Stimulated activated CD4-positive, alpha-beta T cell treated with anti-CD3 and anti-CD28 coated beads, Interleukin-4, amount 100 ng/mL, for 4 hours (primary cell): ENCODE measurements at regions not wholly inside any gene's neighbourhood (a gene's known extent, or its start where the extent isn't known, plus 50 kb on each side); places are given as distances from the start of the nearest gene placed in this dataset.
"Not testable (repeated sequence)": the region's sequence is repeated elsewhere in the genome, so short reads cannot be mapped to it uniquely, and the experiment has no call there.

ENCODE experiments used
- DNase-seq, 2 experiments: peaks; one replicate each; pipeline ENCODE4 v3.0.0-alpha.2; 2020

DNA sequence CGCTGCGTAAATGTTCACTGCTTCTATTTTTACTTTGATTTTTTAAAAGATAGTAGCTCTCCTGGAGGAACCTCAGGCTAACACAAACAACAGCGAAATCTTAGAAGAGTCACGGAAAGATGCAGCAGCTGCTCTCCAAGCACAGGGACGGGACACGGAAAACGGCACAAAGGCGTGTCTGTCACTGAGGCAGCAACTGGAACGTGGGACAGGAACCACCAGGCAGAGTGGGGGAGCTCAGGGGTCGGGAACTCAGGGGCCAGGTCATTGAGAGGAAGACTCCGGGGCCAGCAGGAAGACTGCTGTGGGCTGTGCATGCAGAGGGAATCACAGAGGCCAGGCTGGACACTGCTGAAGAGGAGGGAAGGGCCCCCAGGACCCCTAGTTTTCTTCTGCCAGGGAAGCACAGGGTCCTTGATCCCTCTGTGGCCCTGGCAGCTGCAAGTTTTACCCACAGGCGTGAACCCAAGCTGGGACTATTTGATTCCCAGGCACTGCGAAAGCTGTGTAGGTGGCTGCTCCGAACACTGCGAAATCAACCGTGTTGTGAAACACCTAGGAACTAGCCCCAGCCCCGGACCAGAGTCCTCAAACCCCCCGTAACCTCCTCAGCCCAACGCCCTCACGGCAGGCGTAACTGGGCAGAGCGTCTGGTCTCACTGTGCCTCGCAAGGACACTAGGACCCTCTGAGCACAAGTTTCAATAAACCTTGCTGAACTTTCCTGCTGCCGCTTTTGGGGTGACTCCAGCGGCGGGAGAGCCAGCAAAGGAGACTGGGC lies 263.0 kb downstream of the EIPR1 start:
- DNase-seq = no peak

DNA sequence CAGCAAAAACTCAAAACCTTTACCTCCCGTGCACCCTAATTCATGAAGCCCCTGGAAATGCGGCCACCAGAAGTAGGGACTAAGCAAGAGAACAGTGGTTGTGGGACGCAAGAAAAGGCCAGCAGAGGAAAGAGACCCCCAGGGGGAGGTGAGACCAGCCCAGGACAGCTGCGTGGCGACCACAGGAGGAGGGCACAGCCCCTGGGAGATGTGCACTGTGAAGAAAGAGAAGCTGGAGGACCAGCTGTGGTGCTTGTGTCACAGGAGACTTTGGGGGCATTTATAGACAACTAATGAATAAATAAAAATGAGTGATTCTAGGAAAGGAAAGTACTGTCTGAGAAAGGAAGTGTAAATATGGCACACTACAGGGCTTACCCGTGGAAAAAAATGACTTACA lies 263.8 kb downstream of the EIPR1 start:
- DNase-seq = no peak

DNA sequence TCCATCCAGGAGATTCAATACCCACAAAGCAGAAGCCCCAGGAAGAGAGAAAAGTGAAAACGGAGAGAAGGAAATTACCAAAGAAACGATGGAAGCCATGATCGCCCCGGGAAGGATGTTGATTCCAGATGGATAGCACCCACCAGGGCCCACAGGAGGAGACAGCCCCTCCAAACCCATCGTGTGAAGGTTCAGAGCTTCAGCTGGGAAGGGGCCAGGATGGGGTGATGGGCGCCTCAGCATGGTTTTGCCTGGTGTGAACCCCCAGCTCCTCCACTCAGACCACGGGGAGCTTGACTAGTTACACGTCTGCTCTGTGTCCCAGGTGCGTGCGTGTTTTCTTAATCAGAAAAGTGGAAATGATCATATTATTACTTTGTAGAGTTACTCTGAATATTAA lies 264.5 kb downstream of the EIPR1 start:
- DNase-seq = no peak

DNA sequence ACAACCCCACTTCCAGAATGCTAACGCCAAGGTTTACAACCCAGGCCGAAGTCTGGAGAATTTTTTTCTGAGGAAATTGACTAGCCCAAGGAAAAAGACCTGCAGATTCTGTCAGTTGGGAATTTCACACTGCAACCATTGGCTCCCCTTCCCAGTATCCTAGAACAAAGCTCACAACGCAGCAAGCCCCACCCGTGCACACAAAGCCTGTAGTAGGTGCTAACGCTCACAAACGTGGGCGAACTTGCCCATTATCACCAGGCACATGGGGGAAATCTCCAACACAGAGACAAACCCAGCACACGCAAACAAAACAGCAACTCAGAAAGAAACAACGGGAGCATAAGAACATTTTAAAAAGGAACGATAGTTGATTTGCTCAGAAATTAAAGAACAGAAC lies 265.1 kb downstream of the EIPR1 start:
- DNase-seq = no peak

DNA sequence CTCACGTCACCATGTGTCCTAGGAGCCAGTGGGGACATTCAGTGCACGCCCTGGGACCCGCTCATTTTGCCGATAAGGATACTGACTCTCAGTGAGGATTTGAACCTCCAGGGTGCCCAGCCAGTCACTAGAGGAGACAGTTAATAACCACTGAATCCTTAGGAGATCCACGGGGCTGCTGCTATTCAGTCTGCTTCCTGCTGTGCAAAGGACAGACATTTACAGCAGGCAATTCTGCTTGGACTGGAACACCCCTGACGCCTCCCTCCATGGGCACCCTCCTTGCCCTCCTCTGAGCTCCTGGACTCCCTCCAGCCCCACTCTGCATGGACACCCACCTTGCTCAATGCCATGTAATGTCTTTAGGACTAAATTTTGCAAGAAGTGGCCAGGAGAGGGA lies 265.5 kb downstream of the EIPR1 start:
- DNase-seq = no peak

DNA sequence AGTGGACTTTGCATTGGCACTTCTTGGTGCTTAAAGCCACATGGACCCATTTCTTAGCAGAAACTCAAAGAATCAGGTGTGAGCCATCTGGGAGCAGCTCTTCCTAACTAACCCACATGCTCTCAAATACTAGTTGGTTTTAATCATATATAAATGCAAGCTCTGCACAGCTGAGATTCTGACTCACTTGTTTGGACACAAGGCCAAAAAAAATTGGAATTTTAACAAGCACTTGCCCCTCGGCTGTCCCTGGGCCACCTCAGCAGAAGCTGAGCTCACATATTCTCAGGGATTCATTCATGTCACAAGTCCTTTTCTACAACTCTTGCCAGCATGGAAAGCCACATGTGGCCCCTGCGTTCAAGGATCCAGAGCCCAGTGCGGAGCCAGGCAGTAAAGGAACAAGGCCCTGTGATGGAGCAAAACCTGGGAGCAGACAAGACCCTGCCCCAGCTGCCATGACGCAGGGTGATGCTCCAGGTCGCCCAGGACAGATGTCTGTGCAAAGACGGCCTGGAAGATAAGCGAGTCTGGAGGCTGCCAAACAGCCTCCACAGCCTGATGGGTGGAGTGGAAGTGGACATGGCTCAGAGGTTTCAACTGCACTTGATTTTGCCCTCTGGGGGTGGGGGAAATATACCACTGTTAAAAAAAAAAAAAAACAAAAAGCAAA lies 266.5 kb downstream of the EIPR1 start:
- no peak for DNase-seq

DNA sequence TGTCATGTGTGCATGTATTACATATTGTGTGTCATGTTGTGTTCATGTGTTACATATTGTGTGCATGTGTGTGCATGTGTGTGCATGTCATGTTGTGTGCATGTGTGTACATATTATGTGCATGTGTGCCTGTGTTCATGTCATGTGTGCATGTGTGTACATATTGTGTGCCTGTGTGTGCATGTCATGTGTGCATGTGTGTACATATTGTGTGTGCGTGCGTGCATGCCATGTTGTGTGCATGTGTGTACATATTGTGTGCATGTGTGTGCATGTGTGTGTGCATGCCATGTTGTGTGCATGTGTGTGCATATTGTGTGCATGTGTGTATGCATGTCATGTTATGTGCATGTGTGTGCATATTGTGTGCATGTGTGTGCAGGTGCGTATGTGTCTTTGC lies 267.1 kb downstream of the EIPR1 start:
- DNase-seq = no peak

DNA sequence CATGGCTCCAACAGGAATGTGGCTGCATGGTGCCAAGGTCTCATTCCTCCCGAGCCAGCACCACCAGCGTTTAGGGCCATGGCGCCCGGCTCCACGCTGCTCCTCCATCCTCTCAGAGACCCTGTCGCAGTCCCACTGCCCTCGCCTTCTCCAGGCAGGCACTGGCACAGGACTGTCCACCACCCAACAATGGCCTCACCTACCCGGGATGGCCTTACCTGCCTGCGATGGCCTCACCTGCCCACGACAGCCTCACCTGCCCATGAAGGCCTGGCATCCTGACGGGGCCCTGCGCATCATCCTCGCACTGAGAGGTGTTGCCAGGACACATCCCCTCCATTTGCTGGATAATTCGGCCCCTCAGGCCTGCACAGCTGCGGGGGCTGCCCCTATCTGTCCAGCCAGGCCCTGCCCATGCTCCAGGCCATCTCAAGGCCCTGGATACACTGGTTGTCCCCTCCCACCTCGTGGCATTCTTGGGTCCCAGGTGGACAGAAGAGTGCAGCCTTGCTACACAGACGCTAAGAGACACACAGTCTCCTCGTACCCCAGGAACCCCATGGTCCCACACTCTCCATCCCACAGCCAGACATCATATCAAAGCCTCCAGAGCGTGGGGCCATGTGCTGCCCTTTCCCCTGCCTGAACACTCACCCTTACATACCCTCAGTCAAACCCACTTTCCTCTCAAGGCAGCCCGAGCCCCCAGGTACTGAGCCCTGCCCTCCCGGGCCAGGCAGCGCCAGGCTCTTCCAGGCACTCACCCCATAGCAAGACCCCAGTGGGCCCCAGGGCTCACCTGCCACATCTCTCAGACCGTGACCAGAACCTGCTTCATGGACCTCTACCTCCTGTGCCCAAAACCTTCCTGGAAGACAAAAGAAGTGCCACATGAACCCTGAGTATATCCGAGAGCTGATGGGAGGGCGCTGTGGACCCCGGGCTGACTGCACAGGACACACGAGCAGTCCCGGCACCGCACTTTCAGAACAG lies 268.6 kb downstream of the EIPR1 start:
- no peak for DNase-seq

DNA sequence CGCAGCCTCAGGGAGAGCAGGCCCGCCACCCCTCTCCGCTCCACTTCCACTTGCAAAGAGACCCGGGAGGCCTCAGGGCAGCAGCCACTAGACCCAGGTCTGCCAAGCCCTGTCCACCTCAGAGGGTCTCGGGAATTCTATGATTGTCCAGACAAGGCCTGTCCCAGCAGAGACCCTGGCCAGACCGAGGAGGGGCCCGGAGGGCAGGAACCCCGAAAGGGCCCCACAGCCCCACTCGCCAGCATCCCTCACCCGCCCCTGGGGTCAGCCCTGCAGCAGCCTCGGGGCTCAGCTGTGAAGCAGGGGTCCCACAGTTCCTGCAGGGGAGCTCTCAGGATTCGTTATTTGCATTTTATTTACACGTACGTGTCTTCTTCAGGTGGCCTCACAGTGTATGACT lies 269.5 kb downstream of the EIPR1 start:
- DNase-seq = no peak

DNA sequence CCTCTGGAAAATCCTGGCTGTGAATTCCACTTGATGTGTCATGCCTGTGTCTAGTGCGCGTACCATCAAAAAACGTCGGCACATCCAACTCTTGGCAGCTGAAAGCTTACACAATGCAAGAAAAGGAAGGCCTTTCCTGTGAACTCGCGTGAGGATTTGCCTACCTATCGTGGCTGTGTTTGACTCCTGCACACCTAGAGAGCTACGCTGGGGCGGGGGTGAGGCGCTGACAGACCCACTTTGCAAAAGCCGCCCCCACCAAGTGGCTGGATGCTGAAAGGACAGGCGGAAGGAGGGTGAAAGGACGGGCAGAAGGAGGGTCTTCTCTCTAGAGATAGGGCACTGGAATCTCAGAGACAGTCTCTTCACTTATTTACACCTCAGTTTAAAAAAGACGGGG lies 270.1 kb downstream of the EIPR1 start:
- no peak for DNase-seq

DNA sequence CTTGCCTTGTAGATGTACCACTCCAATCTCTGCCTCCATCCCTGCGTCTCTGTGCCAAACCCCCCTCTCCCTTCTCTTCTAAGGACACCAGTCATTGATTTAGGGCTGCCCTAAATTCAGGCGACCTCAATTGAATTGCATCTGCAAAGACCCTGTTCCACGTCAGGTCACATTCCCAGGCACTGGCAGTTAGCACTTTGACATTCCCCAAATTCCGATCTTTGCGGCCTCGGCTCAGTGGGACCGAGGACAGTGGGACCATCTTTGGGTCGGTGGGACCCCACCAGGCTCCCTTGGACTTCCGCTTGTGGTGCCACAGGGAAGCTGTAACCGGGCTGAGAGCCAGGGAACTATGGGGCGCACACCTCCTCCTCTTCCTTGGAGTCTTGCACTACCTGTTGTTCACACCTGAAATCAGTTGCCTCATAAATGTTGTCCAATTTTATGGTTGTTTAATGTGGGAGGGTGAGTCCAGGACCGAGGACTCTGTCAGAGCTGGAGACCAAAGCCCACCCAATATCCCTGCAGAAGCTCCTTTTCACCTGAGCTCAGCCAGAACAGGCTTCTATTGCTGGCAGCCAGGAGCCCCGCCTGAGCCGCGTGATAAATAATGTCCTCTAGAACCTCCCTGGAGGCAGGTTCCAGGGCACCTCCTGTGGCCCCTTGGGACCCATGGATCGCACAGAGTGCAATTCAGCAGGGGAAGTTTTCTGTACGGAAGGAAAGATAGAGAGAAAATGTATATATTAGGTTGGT lies 271.6 kb downstream of the EIPR1 start:
- DNase-seq = no peak

DNA sequence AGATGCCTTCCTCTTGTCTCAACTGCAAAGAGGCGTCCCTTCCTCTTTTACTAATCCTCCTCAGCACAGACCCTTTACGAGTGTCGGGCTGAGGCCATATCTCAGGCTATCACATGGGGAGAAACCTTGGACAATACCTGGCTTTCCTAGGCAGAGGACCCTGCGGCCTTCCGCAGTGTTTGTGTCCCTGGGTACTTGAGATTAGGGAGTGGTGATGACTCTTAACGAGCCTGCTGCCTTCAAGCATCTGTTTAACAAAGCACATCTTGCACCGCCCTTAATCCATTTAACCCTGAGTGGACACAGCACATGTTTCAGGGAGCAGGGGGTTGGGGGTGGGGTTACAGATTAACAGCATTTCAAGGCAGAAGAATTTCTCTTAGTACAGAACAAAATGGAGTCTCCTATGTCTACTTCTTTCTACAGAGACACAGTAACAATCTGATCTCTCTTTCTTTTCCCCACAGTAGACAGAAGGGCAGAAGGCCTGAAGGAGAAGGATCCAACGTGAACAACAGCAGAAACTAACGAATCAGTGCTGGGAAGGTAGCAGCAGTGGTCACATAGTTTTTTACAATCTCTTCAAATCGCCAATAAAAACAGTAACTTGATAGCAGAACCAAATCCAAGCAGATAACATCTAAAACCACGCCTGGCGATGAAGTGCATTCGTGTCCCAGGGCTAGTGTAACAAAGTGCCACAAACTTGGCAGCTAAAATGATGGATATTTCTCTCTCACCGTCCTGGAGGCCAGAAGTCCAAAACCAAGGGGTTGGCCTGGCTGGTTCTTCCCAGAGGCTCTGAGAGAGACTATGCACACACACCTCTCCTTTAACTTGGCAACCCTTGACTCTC lies 272.4 kb downstream of the EIPR1 start:
- not testable (repeated sequence) for DNase-seq

DNA sequence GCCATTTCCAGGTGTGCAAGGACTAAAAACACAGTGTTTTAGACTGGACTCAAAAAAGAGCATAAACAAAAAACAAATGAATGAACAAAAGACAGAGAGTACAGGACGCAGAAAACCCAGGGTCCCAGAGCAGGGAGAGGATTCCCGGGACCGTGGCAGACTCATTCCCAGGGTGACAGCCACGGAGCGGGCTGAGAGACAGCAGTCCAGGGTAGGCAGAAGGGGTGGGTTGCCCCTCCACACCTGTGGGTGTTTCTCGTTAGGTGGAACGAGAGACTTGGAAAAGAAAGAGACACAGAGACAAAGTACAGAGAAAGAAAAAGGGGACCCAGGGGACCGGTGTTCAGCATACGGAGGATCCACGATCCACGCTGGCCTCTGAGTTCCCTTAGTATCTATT lies 273.4 kb downstream of the EIPR1 start:
- no peak for DNase-seq

DNA sequence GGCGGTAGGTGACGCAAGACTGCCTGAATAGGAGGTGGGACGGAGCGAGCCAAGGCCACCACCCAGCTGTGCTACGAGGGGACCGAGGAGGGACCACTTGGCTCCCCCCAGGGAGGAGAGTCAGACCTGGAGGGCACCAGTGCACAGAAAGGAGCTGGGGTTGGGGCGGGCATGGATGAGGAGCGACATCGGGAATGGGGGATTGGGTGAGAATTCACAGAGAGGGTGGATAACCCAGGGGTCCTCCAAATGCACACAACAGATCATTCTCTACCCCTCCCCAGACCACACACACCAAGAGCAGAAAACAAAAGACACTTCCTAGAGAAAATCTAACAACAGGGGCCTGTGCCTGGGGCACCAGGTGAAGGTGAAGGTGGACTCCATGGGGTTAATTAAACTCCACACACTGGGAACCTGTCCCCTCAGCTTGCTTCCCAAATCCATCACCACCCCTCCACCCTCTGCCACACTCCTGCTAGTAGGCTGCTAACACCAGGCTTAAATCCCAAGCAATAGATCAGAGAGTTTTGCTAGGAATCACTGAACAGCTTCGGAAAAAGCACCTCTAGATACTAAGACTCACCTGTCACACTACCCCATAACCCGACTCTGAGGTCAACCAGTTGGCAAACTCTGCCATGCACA lies 274.6 kb downstream of the EIPR1 start:
- DNase-seq = no peak

DNA sequence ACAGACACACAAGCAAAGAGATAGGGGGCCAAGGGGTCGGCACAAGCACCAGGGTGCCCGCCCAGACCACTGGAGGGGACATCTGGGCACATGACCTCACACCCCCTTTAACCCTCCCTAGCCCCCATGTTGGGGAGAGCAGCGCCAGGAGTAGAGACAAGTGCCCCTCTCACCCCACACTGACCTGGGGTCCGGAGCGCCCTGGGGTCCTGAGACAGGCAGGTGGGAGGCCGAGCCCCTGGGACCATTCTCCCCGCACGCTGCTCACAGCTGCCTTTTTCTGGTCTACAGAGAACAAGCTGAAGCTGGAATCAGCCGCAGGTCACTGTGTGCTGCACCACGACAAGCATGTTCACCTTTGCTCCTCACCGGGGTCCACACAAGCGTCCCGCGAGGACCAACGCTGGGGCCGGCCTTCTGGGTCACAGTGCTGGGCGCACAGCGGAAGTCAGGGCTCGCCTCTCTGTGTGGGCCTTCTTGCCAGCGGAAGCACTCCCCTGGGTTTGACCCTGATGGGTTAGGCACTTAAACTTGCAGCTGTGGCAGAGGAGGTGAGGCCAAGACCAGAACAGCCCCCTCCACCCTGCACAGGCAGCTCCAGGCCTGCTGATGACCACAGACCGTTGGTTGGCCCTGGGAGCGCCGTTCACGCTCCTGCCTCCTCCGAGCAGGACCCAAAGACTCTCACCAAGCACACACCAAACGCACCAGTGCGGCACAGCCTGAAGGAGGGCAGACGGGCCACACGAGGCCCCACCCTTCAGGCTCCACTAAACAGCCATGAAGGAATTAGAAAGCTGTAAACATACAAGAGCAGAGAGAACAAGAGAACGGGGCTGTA lies 275.3 kb downstream of the EIPR1 start:
- no peak for DNase-seq

DNA sequence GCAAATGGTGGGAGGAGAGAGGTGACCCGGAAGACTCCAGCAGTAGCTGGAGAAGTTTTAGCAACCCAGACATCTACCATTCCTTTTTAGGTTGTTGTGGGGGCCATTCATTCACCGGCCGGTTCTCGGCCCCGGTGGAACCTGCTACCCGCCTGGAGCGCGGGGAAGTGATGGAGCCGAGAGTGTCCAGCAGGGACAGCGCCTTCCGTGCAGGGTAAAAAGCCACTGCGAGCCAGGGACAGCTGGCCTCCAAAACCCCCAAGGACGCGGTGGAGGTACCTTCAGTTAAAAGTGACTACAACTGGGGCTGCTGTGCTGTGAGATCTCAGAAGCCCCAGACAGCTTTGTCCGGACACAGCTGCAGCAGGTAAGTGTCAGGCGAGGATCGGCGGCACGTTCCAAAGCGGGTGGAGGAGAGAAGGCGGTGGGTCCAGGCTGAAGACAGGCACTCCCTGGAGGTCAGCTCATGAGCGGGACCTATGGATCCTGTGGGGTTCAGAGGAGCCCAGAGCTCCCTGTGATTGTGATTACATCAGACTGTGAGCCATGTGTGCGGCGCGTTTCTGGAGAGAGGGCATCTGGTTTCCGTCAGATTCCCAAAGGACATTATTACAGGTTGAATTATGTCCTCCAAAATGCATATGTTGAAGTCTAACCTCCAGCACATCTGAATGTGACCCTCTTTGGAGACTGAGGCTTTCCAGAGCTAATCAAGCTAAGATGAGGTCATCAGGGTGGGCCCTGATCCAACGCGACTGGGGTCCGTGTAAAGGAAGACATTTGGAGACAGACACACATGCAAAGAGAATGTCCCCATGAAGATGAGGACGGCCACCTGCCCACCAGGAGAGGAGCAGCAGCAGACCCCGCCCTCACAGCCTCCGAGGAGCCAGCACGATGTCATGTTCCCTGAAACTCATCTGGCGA lies 276.3 kb downstream of the EIPR1 start:
- DNase-seq = no peak

DNA sequence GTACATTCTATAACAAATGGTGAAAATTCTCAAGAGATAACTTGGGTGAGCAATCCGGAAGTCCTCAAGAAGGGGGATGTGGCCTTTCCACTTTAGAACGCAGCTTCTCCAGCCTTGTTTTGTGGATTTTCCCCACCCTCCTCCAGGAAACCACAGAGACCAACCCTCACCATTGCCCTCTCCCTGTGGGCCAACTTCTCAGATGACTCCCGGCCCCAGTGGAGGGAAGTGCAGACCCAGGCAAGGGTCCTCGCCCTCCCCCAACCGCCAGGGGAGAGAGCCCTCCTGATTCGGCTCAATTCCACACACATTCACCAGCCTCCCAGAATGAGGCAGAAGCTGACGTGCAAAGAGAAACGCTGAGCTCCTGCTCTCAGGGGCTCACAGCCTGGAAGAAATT lies 277.2 kb downstream of the EIPR1 start:
- no peak for DNase-seq

DNA sequence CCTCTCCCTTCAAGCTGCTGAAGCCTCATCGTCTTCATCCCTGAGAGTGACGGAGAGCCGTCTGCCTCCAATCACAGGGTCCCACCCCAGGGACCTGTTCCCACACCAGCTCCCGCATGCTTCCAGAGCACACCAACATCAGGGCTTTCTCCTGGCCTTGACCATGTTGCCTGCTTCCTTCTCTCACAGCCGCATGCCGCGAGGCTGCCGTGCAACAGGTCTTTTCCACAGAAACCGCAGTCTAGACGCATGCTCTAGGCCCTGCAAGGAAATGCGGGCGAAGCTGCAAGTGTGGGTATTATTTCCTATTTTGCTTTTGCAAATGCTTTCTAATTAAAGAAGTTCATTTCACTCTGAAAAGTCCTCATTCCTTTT lies 277.8 kb downstream of the EIPR1 start:
- DNase-seq = no peak
